Ishikawa (cell line): ENCODE measurements at regions not wholly inside any gene's neighbourhood (a gene's known extent, or its start where the extent isn't known, plus 50 kb on each side); places are given as distances from the start of the nearest gene placed in this dataset.

Experiments used
- EP300 ChIP-seq: IDR thresholded peaks from 2 replicates; pipeline ENCODE4 v1.6.1; 2012; ENCODE audit warnings: borderline replicate concordance
- RAD21 ChIP-seq: IDR thresholded peaks from 2 replicates; pipeline ENCODE4 v1.6.1; 2012; ENCODE audit warnings: low read depth
- TAF1 ChIP-seq: IDR thresholded peaks from 2 replicates; pipeline ENCODE4 v1.6.1; 2012; ENCODE audit warnings: low read depth, mild to moderate bottlenecking
- ZBTB7A ChIP-seq: IDR thresholded peaks from 2 replicates; pipeline ENCODE4 v1.6.1; 2012; ENCODE audit warnings: low read depth
- TF ChIP-seq, protein P1 (sequence below): IDR thresholded peaks from 2 replicates; pipeline ENCODE4 v1.6.1; 2012; ENCODE audit warnings: low read depth, mild to moderate bottlenecking

- TF ChIP-seq ZBTB7A = no peak
- no peak for TF ChIP-seq EP300
- TF ChIP-seq TAF1 = no peak
- no peak for TF ChIP-seq RAD21
- TF ChIP-seq, protein P1, sequence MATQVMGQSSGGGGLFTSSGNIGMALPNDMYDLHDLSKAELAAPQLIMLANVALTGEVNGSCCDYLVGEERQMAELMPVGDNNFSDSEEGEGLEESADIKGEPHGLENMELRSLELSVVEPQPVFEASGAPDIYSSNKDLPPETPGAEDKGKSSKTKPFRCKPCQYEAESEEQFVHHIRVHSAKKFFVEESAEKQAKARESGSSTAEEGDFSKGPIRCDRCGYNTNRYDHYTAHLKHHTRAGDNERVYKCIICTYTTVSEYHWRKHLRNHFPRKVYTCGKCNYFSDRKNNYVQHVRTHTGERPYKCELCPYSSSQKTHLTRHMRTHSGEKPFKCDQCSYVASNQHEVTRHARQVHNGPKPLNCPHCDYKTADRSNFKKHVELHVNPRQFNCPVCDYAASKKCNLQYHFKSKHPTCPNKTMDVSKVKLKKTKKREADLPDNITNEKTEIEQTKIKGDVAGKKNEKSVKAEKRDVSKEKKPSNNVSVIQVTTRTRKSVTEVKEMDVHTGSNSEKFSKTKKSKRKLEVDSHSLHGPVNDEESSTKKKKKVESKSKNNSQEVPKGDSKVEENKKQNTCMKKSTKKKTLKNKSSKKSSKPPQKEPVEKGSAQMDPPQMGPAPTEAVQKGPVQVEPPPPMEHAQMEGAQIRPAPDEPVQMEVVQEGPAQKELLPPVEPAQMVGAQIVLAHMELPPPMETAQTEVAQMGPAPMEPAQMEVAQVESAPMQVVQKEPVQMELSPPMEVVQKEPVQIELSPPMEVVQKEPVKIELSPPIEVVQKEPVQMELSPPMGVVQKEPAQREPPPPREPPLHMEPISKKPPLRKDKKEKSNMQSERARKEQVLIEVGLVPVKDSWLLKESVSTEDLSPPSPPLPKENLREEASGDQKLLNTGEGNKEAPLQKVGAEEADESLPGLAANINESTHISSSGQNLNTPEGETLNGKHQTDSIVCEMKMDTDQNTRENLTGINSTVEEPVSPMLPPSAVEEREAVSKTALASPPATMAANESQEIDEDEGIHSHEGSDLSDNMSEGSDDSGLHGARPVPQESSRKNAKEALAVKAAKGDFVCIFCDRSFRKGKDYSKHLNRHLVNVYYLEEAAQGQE = no peak
These were observed 236.3 kb downstream of the ZNF536 start for GRCh38 chr19:30608471-30608870.
